GM13977 (cell line): ENCODE measurements at regions not wholly inside any gene's neighbourhood (a gene's known extent, or its start where the extent isn't known, plus 50 kb on each side); places are given as distances from the start of the nearest gene placed in this dataset.
"Not testable (repeated sequence)": the region's sequence is repeated elsewhere in the genome, so short reads cannot be mapped to it uniquely, and the experiment has no call there.

ENCODE experiments used
- DNase-seq: peaks from one replicate; pipeline ENCODE4 v3.0.0; 2012; ENCODE audit warnings: low spot score
- in situ Hi-C: fragments of 300-500 bp; cut with MboI; formaldehyde crosslinking; loops from one replicate; pipeline ENCODE4 v1.12.0; 2022; ENCODE audit warnings: low sequenced_read_pairs, low pct_unique_long_range_greater_than_20kb, mixed read lengths, inconsistent platforms; ENCODE audit not compliant: unreplicated experiment
- TF ChIP-seq, protein P1 (sequence below): IDR thresholded peaks from 2 replicates; pipeline ENCODE4 v1.5.1; 2012; ENCODE audit warnings: mild to moderate bottlenecking, control low read depth; ENCODE audit not compliant: insufficient read depth; ENCODE audit errors: extremely low read depth, missing control alignments

- in situ Hi-C loops: no loop called here
- TF ChIP-seq, protein P1, sequence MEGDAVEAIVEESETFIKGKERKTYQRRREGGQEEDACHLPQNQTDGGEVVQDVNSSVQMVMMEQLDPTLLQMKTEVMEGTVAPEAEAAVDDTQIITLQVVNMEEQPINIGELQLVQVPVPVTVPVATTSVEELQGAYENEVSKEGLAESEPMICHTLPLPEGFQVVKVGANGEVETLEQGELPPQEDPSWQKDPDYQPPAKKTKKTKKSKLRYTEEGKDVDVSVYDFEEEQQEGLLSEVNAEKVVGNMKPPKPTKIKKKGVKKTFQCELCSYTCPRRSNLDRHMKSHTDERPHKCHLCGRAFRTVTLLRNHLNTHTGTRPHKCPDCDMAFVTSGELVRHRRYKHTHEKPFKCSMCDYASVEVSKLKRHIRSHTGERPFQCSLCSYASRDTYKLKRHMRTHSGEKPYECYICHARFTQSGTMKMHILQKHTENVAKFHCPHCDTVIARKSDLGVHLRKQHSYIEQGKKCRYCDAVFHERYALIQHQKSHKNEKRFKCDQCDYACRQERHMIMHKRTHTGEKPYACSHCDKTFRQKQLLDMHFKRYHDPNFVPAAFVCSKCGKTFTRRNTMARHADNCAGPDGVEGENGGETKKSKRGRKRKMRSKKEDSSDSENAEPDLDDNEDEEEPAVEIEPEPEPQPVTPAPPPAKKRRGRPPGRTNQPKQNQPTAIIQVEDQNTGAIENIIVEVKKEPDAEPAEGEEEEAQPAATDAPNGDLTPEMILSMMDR: no peak
- DNase-seq: no peak
These were observed 645.1 kb downstream of the TBC1D22A start for GRCh38 chr22:47407461-47408025.

DNA sequence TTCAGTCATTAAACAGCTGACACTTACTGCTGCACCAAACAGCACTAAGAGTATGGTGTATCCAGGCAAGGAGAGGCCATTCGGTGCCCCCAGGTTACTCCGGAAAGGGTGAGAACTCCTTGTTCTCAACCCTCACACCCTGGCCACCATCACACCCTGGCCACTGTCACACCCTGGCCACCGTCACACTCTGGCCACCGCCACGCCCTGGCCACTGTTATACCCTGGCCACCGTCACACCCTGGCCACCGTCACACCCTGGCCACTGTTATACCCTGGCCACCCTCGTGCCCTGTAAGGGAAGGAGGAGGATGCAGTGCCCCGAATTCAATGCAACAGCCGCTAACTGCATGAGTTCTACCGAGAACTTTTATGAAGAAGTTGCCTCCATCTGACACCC, 644.4 kb downstream of the TBC1D22A start:
- in situ Hi-C loops: no loop called here
- TF ChIP-seq, protein P1: no peak
- DNase-seq: no peak

- DNase-seq: no peak
- in situ Hi-C loops: no loop called here
- TF ChIP-seq, protein P1: no peak
These were observed 643.9 kb downstream of the TBC1D22A start for GRCh38 chr22:47406180-47406834.

- DNase-seq, in situ Hi-C loops: not testable (repeated sequence)
These were observed 642.8 kb downstream of the TBC1D22A start for GRCh38 chr22:47405222-47405621.

- in situ Hi-C loops: no loop called here
- TF ChIP-seq, protein P1: no peak
- no peak for DNase-seq
These were observed 640.6 kb downstream of the TBC1D22A start for GRCh38 chr22:47402876-47403525.

DNA sequence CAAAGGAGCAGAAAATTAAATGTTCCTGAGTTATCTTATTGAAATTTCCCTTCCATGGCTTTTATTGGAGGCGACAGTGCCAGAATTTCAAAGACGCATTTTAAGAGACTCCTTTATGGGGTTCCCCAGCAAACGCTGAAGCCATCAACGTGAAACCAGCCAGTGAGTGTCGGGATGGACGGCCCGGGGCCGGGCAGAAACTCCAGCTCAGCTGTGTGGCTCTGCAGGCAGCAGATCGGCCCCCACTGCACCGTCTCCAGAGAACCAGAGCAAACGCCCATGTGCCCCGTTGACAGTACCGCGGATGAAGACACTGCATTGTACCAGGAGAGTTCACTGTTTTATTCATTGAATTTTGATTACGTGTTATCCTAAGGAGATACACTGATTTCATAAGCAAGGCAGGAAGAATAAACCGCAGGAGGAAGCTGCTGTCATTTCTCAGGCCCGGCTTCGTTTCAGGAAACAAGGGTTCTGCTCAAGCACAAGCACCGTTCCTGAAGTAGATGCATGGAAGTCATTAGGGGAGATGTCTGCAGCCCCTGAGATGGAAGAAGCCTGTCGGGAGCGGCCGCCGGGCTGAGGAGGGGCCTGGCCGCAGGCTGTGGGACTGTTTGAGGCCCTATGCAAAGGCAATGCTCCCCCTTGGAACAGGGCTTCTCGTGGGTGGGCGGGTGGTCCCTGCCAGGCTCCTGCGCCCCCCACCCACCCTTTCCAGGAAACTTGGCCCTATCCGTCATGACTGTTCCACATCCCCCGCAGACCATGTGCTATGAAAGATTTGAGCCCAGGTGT, 639.7 kb downstream of the TBC1D22A start:
- in situ Hi-C loops: no loop called here
- TF ChIP-seq, protein P1: no peak
- DNase-seq: no peak

- no peak for DNase-seq
- in situ Hi-C loops: no loop called here
These were observed 639.1 kb downstream of the TBC1D22A start for GRCh38 chr22:47401592-47401898.

More at GRCh38 chr22:47401592-47401898, 639.1 kb downstream of the TBC1D22A start:
- TF ChIP-seq, protein P1: no peak
